Body of pancreas (tissue), 4 donors: ENCODE measurements at regions not wholly inside any gene's neighbourhood (a gene's known extent, or its start where the extent isn't known, plus 50 kb on each side); places are given as distances from the start of the nearest gene placed in this dataset.

Source experiments
- ATAC-seq: fragments of 150-250 bp; one replicate; pipeline ENCODE4 v1.9.1; 2016
- DNase-seq, 4 donors: peaks; one replicate each; pipeline ENCODE4 v3.0.0-alpha.2; 2019
- H3K27ac ChIP-seq, 4 donors: fragments of 200-600 bp; sonication (generic); 1 replicate in 3 of 4; 2 replicates in 1 of 4; pipeline versions ENCODE4 v1.5.1 to v1.6.1; 2016 to 2019; ENCODE audit warnings: mild to moderate bottlenecking in 1 of 4, mixed read lengths in 1 of 4, moderate library complexity in 1 of 4
- H3K27me3 ChIP-seq, 2 donors: fragments of 200-600 bp; sonication (generic); one replicate each; pipeline ENCODE4 v1.6.0; 2016; ENCODE audit warnings: mild to moderate bottlenecking in 1 of 2
- H3K36me3 ChIP-seq, 2 donors: fragments of 200-600 bp; sonication (generic); replicated peaks in 1 of 2; 2 replicates each; pipeline ENCODE4 v1.5.1; 2016; ENCODE audit warnings: low read depth in 2 of 2; ENCODE audit not compliant: insufficient read depth in 1 of 2
- H3K4me1 ChIP-seq: fragments of 200-600 bp; sonication (generic); one replicate; pipeline ENCODE4 v1.6.0; 2016
- H3K4me3 ChIP-seq, 2 donors: fragments of 200-600 bp; sonication (generic); 1 replicate in 1 of 2; 2 replicates in 1 of 2; pipeline ENCODE4 v1.5.1; 2016 to 2019
- H3K9me3 ChIP-seq, 3 donors: fragments of 200-600 bp; sonication (generic); 1 replicate in 2 of 3; 2 replicates in 1 of 3; pipeline ENCODE4 v1.5.1; 2016
- CTCF ChIP-seq, 7 experiments: fragments of 450-650 bp in 4 of 7; fragments of 200-600 bp in 3 of 7; sonication (generic) in 3 of 7; IDR thresholded peaks; one replicate each; pipeline ENCODE4 v1.5.1; 2016 to 2019; ENCODE audit warnings: antibody characterized with exemption in 7 of 7
- POLR2A ChIP-seq, 3 donors: fragments of 450-650 bp; IDR thresholded peaks; one replicate each; pipeline ENCODE4 v1.6.1; 2016; ENCODE audit warnings: antibody characterized with exemption in 3 of 3, mild to moderate bottlenecking in 2 of 3
- WGBS, 2 donors: methylation state at CpG; one replicate each; pipeline ENCODE4 v1.1.5; 2017; 5-methylcytosine and 5-hydroxymethylcytosine counted together
- intact Hi-C: fragments of 100-400 bp; cut with DNase I; formaldehyde crosslinking; loops from one replicate; pipeline ENCODE4 v1.15.1; 2023

DNA sequence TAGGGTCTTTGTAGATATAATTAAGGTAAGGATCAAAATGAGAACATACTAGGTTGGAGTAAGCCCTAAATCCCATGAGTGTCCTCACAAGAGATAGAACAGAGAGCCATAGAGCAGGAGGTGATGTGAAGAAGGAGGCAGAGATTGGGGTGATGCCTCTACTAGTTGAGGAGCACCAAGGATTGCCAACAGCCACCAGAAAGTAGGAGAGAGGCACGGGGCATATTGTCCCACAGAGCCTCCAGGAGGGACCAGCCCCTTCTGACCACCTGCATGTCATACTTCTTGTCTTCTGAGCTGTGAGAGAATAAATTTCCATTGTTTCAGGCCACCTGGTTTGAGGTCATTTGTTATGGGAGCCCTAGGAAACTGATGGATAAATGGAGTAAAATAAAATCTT is 363.3 kb downstream of the RPS6KC1 start:
- peaks cover 0 to 4% (median 0%) of the 10 kb centered on the region in 3 donors for H3K9me3 ChIP-seq
- no peak overlapping the region for H3K4me3 ChIP-seq
- H3K4me1 ChIP-seq, result peaks cover 15% of the 10 kb centered on the region
- ATAC-seq, result no peak
- 75 to 95% methylated on average over 1 of the region's 1 CpG for WGBS, 2 donors
- no peaks in the 10 kb centered on the region for H3K36me3 ChIP-seq
- DNase-seq, result no peak
- no peaks in the 10 kb centered on the region for H3K27me3 ChIP-seq
- intact Hi-C loops, result no loop called here
- no peak overlapping the region for H3K27ac ChIP-seq
- TF ChIP-seq POLR2A (IDR thresholded peaks at IDR 0.05) (no peak), CTCF (IDR thresholded peaks at IDR 0.05) (no peak)

GRCh38 chr1:213414911-213415310 is 363.9 kb downstream of the RPS6KC1 start:
- peaks cover 0 to 4% (median 0%) of the 10 kb centered on the region in 3 donors for H3K9me3 ChIP-seq
- ATAC-seq (no peak), DNase-seq (no peak)
- peaks cover 15% of the 10 kb centered on the region for H3K4me1 ChIP-seq
- intact Hi-C loops, result no loop called here
- H3K27ac ChIP-seq, result peak overlapping the region in 3 of 4 donors; percentile 51 to 63 (median 60)
- no peaks in the 10 kb centered on the region for H3K27me3 ChIP-seq
- no peak overlapping the region for H3K4me3 ChIP-seq
- no peaks in the 10 kb centered on the region for H3K36me3 ChIP-seq
- WGBS, 2 donors, result 95 to 96% methylated on average over 2 of the region's 2 CpGs
- no peak for TF ChIP-seq POLR2A (IDR thresholded peaks at IDR 0.05)
- TF ChIP-seq CTCF (IDR thresholded peaks at IDR 0.05), result no peak

DNA sequence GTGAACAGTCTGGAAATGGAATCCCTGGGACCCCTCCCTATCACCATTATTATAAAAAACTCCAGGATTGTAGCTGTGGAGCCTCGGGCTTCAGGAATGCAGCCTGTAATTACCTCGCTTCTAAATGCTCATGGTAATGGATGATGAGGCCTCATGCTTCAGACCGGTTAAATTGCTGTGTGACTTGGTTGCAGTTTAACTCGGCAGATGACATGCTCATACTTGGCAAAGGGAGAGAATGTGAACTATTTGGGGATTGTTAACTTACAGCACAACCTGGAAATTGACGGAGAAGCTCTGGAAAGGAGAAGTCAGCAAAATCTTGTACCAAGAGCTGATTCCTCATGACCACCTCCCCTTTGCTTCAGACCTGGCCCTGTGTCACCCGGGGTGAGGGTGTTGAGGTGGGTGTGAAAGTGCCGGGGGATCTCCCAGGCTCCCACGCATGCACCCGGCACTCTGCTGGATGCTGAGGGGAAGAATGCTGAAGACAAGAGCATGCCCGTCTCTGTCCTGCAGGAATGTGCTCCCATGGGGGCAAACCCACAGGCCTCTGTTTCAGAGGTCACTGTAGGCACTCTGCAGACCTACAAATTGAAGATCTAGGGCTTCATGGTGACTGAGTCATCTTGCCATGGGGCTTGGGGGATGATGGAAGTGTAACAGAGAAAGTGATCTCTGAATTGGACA is 364.8 kb downstream of the RPS6KC1 start:
- no peak for TF ChIP-seq CTCF (IDR thresholded peaks at IDR 0.05)
- no peak for TF ChIP-seq POLR2A (IDR thresholded peaks at IDR 0.05)
- peak; percentile 79 for ATAC-seq
- intact Hi-C loops, result no loop called here
- Histone ChIP-seq H3K4me3 (no peak overlapping the region), H3K4me1 (peaks cover 15% of the 10 kb centered on the region), H3K36me3 (no peaks in the 10 kb centered on the region), H3K9me3 (no peaks in the 10 kb centered on the region), H3K27me3 (no peaks in the 10 kb centered on the region), H3K27ac (peak overlapping the region; percentile 9 to 63 (median 56))
- DNase-seq, result peak in 1 of 4 donors; percentile 25
- WGBS, 2 donors, result 57 to 58% methylated on average over 10 of the region's 10 CpGs

DNA sequence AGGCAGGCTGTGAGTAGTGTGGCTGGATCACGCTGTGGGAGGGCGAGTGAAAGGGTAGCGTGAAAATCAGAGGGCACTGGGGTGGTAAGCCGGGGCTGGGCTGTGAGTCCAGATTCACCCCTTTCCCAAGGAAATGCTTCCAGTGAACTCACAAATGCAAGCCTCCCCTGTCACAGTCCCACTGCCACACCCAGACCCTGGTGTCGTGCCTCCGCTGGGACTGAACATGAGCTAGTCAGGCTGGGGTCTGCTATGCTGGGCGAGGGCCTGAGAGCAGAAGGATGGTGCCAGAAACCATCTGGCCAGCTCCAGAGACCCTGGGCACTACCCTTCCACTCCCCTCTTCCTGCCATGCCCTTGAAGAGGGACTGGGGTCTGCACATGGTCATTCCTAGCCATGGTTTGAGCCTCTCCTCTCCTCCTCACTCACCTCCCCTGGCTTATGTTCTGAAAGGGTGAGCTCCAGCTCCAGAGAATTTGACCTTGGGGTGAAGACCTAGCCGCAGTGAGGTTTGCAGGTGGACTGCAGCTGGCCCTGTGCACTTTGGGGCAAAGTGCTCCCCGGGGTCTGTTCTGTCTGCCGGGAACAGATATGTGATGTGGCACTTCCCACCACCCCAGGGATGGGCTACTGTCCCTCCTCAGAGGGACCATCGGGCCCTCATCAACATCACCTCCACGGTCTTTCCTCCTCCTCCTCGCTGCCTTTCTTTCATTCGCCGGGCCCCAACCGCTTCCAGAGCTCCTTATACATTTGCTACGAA is 365.6 kb downstream of the RPS6KC1 start:
- TF ChIP-seq POLR2A (IDR thresholded peaks at IDR 0.05) (no peak), CTCF (IDR thresholded peaks at IDR 0.05) (no peak)
- Histone ChIP-seq H3K9me3 (no peaks in the 10 kb centered on the region), H3K4me3 (no peak overlapping the region), H3K27me3 (no peaks in the 10 kb centered on the region), H3K36me3 (no peaks in the 10 kb centered on the region), H3K27ac (peak overlapping the region in 1 of 4 donors; percentile 51), H3K4me1 (peaks cover 15% of the 10 kb centered on the region)
- no peak for DNase-seq
- intact Hi-C loops, result no loop called here
- WGBS, 2 donors, result 79% methylated on average over 16 to 17 of the region's 17 CpGs
- no peak for ATAC-seq
